ELR (cell line): ENCODE measurements at regions not wholly inside any gene's neighbourhood (a gene's known extent, or its start where the extent isn't known, plus 50 kb on each side); places are given as distances from the start of the nearest gene placed in this dataset.

Experiments
- DNase-seq: peaks from one replicate; pipeline ENCODE4 v3.0.0-alpha.2; 2015; ENCODE audit warnings: low read depth

- DNase-seq = no peak
Observed at GRCh38 chr18:25810736-25811135, 279.7 kb downstream of the SS18 start.

DNA sequence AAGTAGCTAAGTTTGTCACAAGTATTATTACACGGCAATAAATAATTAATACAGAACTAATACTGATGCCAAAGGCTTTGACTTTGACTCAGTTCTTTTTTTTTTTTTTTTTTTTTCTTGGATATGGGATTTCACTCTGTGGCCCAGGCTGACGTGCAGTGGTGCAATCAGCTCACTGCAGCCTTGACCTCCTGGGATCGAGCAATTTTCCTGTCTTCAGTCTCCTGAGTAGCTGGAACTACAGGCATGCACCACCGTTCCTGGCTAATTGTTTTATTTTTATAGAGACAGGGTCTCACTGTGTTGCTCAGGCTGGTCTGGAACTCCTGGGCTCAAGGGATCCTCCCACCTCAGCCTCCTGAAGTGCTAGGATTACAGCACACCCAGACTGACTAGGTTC, 284.5 kb downstream of the SS18 start:
- DNase-seq = no peak

- DNase-seq = peak; percentile 44
Observed at GRCh38 chr18:25805323-25805722, 285.1 kb downstream of the SS18 start.

DNA sequence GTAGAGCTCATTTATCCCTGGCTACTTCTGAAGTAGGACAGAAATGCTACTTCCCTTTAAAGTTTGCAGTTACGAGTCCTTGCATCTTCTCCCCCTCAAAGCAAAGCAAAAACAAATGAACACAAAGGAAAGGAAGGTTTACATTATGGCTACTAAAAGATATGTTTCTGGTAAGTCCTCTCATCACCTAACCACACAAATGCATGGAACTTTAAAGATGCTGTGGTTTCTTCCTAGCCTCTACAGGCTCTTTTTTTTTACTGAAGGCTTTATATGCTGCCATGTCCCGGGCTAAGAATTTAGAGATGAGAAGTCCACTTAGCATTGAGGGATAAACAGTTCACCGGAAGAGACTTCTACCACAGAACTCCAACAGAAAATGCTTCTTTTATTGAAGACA, 291.2 kb downstream of the SS18 start:
- no peak for DNase-seq

- no peak for DNase-seq
Observed at GRCh38 chr18:25798046-25798445, 292.4 kb downstream of the SS18 start.

- no peak for DNase-seq
Observed at GRCh38 chr18:25795213-25795612, 295.2 kb downstream of the SS18 start.

DNA sequence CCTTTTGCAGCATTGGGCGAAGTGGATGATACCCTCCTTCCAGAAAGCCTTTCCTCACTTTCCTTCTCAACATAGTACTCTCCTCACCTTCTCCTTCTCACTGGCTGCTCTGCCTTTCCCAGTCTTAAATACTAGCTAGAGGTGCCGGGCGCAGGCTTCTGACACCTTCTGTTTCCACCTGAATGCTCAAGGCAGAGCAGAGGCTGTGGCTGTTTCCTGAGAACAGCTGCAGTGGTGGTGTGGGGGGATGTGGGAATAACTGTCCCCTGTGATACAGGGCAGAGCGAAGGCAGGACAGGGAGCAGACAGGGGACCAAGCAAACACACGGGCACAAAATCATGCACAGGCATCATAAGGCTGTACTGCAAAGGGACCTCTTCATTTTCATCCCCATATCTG, 303.1 kb downstream of the SS18 start:
- DNase-seq = no peak

GRCh38 chr18:25786758-25787157, 303.7 kb downstream of the SS18 start:
- DNase-seq = peak; percentile 94

DNA sequence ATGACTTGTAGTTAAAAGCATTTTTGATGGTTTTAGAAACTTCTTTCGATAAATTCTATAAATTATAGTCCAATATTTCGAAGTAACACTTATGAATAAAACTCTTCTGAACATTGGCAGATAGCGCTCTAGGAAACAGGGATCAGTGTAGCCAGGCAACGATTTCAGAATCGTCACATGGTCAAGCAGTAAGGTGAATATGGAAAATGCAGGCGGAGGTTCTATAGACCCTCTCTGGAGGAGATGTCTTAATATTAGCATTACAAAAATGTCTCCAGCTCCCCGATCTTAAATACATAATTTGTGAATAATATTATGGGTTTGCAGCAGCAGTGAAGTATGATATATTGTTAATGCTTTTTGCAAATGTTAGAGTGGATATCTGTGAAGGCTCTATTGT, 310.3 kb downstream of the SS18 start:
- DNase-seq = no peak

- no peak for DNase-seq
Observed at GRCh38 chr18:25771796-25772195, 318.6 kb downstream of the SS18 start.

DNA sequence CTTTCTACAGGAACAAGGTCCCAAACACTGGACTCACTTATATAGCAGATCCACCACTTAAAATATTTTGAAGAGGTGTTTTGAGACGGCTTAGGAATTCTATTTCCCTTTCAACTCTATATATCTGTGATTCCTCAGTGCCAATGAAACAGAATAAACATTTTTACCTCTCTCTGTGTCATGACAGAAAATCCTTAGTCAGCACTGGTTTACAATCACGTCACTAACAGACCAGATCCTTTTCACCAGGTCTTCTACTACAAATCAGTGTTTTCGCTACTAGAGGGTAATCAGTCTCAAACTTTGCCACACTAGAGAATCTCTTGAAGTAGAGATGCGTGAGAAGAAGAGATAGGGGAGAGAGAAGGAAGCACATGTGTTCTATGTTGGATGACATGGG, 325.6 kb downstream of the SS18 start:
- no peak for DNase-seq

GRCh38 chr18:25759111-25759510, 331.3 kb downstream of the SS18 start:
- peak; percentile 21 for DNase-seq

DNA sequence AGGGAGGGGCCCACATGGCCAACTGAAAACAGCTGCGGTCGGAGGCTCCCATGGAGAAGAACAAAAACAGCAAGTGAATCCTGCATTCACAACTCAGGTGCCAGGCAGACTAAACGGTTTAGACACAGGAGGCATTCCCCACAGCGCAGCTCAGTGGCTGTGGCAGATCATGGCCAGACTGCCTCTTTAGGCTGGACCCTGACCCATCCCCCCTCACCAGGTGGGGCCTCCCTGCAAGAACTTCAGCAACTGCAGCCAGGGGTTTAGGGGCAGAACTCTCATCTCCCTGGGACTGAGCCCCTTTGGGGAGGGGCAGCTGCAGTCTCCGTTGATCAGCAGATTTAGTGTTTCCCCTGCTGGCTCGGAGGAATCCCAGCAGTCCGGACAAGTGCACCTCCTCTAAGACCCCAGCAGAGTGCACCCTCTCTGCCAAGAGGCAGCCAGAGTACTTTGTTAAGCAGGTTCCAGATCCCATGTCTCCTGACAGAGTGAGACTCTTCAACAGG, 346.7 kb downstream of the SS18 start:
- DNase-seq = no peak

GRCh38 chr18:25739376-25739775, 351.0 kb downstream of the SS18 start:
- DNase-seq = no peak

DNA sequence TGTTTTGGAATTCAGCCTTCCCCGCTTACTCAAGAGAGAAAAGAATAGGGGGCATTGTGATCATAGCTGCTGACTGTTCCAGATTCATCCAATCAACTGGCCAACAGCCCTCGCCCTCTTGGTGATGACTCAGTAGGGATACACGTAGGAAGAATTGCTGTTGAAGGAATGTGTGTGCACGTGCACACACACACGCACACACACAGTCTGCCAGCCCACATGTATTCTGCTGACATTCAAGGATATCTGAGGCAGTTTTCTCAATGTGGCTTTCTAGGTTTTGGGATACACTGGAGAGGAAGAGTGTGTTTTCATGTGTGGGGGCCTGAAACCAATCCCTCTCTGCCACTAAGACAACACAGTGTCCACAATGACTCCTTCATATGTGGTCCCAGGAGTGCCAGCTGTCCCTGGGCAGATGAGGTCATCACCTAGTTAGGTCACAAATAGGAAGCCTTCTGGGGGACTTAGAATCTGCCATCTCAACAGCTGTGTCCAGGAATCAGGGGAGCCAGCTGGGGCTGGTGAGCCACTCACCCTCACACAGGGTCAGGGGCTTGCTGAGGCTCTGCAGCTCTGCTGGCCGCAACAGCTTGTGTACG, 352.6 kb downstream of the SS18 start:
- peak; percentile 94 for DNase-seq

DNA sequence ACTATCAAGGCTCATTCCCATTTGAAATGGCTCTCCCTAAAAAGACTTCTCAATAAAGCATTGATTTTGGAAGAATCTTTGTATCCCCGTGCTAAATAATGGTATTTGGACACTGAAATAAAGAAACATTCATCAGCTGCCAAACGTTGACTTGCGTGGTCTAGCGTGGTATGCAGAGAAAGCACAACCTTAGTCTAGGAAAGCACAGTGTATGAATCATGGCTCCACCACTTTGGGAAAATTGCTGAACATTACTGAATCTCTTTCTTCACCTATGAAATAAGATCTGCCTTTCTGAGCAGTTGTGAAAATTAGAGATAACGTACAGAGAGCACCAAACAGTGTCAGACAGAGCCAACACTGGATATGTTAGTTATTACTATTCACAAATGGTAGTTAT, 353.9 kb downstream of the SS18 start:
- peak; percentile 8 for DNase-seq

DNA sequence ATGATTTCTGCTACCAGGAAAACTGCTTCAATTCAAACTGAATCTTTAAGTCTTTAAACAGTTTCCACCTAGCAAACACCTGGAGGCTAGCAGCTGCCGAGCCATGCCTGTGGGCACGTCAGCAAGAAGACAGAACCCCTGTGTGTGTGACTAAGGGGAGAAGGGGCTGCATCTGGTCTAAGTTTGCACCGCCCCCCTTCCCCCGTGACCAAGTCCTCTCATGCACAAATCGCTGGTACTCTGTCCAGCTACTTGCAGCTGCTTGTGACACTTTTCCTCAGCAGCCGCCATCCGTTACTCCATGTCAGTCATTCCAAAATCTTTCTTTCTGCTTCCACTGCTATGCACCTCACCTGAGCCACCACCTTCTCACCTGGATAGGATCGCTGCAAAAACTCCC, 355.0 kb downstream of the SS18 start:
- no peak for DNase-seq

- DNase-seq = no peak
Observed at GRCh38 chr18:25734336-25734735, 356.1 kb downstream of the SS18 start.

GRCh38 chr18:25732862-25733261, 357.6 kb downstream of the SS18 start:
- DNase-seq = no peak

DNA sequence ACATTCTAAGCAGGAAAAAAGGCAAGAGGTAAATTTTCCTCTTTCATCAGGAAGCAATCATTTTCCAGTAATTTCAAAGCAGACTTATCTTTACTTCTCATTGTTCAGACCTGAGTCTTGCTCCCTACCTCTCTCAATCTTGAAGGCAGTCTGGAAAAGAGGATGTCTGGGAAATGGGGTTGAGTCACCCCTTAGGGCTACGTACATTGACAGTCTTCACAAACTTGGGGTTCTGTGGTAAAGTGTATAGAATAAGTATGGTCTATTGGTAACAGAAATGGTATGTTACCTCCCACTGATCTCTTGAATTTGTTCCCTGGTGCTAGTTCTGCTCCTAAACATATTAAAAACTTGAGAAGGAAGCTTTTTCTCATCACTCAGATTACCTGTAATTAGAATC, 361.3 kb downstream of the SS18 start:
- peak; percentile 16 for DNase-seq

DNA sequence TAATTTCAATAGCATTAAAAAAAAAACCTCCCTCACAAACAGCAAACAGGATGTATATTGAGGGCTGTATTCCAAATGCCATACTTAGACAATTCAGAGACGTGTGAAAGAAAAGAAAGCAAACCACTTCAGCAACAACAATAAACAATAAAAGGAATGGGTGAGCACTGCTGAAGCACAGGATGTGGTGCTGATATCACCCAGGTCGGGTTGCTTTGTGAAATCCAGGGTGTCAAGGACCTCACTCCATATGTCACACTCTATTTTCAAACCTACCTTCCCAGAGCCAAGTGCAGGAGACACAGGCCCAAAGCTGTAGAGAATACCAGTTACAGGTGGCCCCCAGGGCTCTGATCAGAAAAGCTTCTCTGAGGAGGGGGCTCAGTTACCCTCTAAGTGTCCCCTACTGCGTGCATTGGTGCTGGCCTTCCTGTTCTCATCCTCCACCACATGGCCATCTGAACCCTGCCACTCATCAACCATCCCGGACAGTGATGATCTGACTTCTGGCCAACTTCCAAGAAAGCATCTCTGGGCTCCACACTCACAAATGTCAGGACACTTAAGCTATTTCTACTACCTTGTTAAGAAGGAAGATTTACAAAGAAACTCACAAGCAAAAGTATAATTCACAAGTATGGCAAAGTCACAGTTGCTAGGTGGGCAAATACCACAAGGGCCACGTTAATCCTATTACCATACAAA, 363.0 kb downstream of the SS18 start:
- peak; percentile 2 for DNase-seq

DNA sequence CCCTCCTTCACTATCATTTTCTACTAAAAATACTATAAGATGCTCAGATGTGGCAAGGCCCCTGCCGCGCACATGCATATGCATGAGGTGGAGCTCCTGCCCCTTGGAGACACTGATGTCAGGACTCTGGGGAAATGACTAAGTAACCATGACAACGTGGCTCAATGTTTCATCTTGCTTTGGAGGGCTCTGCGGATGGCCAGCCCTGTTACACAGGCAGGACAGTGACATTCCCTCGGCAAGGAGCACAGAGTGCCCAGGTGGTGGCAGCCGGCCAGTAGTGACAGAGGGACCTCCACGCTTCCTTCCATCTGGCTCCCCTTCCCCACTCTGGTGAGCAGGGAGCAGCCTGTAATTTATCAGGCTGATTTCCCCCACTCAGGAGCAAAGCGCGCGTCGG, 364.1 kb downstream of the SS18 start:
- peak; percentile 45 for DNase-seq

DNA sequence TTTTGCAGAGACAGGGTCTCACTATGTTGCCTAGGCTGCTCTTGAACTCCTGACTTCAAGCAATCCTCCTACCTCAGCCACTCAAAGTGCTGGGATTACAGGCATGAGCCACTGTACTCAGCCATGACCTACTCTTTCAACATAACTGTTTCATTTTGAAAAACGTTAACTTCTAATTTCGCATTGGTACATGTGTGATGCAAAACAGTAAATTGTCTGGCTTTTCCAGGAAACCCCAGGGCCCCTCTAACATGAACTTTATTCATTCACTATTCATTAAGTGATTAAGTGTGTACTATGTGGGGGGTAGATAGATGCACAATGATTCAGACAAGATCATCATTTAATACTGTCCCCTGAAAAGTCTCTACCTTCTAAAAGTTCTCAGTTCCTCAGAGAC, 364.9 kb downstream of the SS18 start:
- DNase-seq = no peak

GRCh38 chr18:25724997-25725396, 365.4 kb downstream of the SS18 start:
- no peak for DNase-seq
